ENCODE measurements at regions not wholly inside any gene's neighbourhood (a gene's known extent, or its start where the extent isn't known, plus 50 kb on each side); places are given as distances from the start of the nearest gene placed in this dataset.

- H3K9me3 ChIP-seq: no peaks in the 10 kb centered on the region
- ChIA-PET CTCF (no interaction called here), POLR2A (no interaction called here)
- peaks cover 0 to 8% of the 10 kb centered on the region in 2 donors for H3K27me3 Mint-ChIP-seq
- no peaks in the 10 kb centered on the region for H3K4me1 ChIP-seq (ENCODE audit: control insufficient read depth in 1 of 2, extremely low read depth in 1 of 2, insufficient read depth in 2 of 2, low read length in 2 of 2)
- no peaks in the 10 kb centered on the region for H3K36me3 ChIP-seq (ENCODE audit: control insufficient read depth in 2 of 2, extremely low read depth in 1 of 2, insufficient read depth in 1 of 2, low read length in 1 of 2)
- WGBS (ENCODE audit: insufficient coverage): 87% methylated on average over 6 of the region's 6 CpGs
- peaks cover 0 to 12% of the 10 kb centered on the region in 2 experiments for H3K27me3 ChIP-seq (replicated peaks in 1 of 2; ENCODE audit: control insufficient read depth in 2 of 2, extremely low read depth in 1 of 2, insufficient read depth in 2 of 2, low read length in 1 of 2)
- no peak overlapping the region for H3K27ac Mint-ChIP-seq
- H3K4me1 Mint-ChIP-seq: no peaks in the 10 kb centered on the region
- no peak overlapping the region for H3K27ac ChIP-seq (ENCODE audit: low read length)
- peaks cover 3 to 12% (median 8%) of the 10 kb centered on the region in 3 donors for H3K9me3 Mint-ChIP-seq
- ATAC-seq (replicated peaks in 1 of 4) (no peak), DNase-seq (no peak)
- no peaks in the 10 kb centered on the region for H3K36me3 Mint-ChIP-seq
- no peak overlapping the region for H3K4me3 ChIP-seq (ENCODE audit: control insufficient read depth in 1 of 2, extremely low read depth in 1 of 2, low read length in 1 of 2)
- no peak overlapping the region for H3K4me3 Mint-ChIP-seq
Observed at GRCh38 chr18:10047237-10047636, 133.4 kb downstream of the VAPA start.

GRCh38 chr18:10049747-10050146 is 135.9 kb downstream of the VAPA start:
- Mint-ChIP-seq H3K9me3 (no peaks in the 10 kb centered on the region), H3K36me3 (no peaks in the 10 kb centered on the region), H3K27me3 (peaks cover 0 to 8% of the 10 kb centered on the region in 2 donors), H3K4me1 (no peaks in the 10 kb centered on the region), H3K4me3 (no peak overlapping the region), H3K27ac (no peak overlapping the region)
- Histone ChIP-seq H3K27me3 (replicated peaks in 1 of 2; ENCODE audit: control insufficient read depth in 2 of 2, extremely low read depth in 1 of 2, insufficient read depth in 2 of 2, low read length in 1 of 2) (peaks cover 0 to 13% of the 10 kb centered on the region in 2 experiments), H3K4me3 (ENCODE audit: control insufficient read depth in 1 of 2, extremely low read depth in 1 of 2, low read length in 1 of 2) (no peak overlapping the region), H3K9me3 (no peaks in the 10 kb centered on the region), H3K36me3 (ENCODE audit: control insufficient read depth in 2 of 2, extremely low read depth in 1 of 2, insufficient read depth in 1 of 2, low read length in 1 of 2) (no peaks in the 10 kb centered on the region), H3K4me1 (ENCODE audit: control insufficient read depth in 1 of 2, extremely low read depth in 1 of 2, insufficient read depth in 2 of 2, low read length in 2 of 2) (no peaks in the 10 kb centered on the region), H3K27ac (ENCODE audit: low read length) (no peak overlapping the region)
- POLR2A ChIA-PET: no interaction called here
- CTCF ChIA-PET: no interaction called here
- no peak for DNase-seq
- WGBS (ENCODE audit: insufficient coverage): no CpG with 5 or more reads among the region's 3 CpGs
- ATAC-seq (replicated peaks in 1 of 4): no peak

- CTCF ChIA-PET: no interaction called here
Observed at GRCh38 chr18:10050956-10051355, 137.1 kb downstream of the VAPA start.

GRCh38 chr18:10051877-10052631 is 138.2 kb downstream of the VAPA start:
- no peaks in the 10 kb centered on the region for H3K9me3 ChIP-seq
- no peaks in the 10 kb centered on the region for H3K4me1 Mint-ChIP-seq
- peaks cover 0 to 8% of the 10 kb centered on the region in 2 donors for H3K27me3 Mint-ChIP-seq
- no peak overlapping the region for H3K4me3 Mint-ChIP-seq
- H3K4me3 ChIP-seq (ENCODE audit: control insufficient read depth in 1 of 2, extremely low read depth in 1 of 2, low read length in 1 of 2): no peak overlapping the region
- ATAC-seq (replicated peaks in 1 of 4) (no peak), DNase-seq (no peak)
- no peaks in the 10 kb centered on the region for H3K36me3 ChIP-seq (ENCODE audit: control insufficient read depth in 2 of 2, extremely low read depth in 1 of 2, insufficient read depth in 1 of 2, low read length in 1 of 2)
- H3K27ac Mint-ChIP-seq: no peak overlapping the region
- no peaks in the 10 kb centered on the region for H3K9me3 Mint-ChIP-seq
- H3K27me3 ChIP-seq (replicated peaks in 1 of 2; ENCODE audit: control insufficient read depth in 2 of 2, extremely low read depth in 1 of 2, insufficient read depth in 2 of 2, low read length in 1 of 2): peaks cover 0 to 8% of the 10 kb centered on the region in 2 experiments
- no peak overlapping the region for H3K27ac ChIP-seq (ENCODE audit: low read length)
- no peaks in the 10 kb centered on the region for H3K36me3 Mint-ChIP-seq
- WGBS (ENCODE audit: insufficient coverage): 50% methylated on average over 5 of the region's 8 CpGs
- CTCF ChIA-PET: interaction anchor here in 1 of 2 donors (0.7 kb wide), 1 partner anchor 364 kb away, joined by 3 read pairs; no protein-coding TSS in a partner anchor
- H3K4me1 ChIP-seq (ENCODE audit: control insufficient read depth in 1 of 2, extremely low read depth in 1 of 2, insufficient read depth in 2 of 2, low read length in 2 of 2): no peaks in the 10 kb centered on the region
- POLR2A ChIA-PET: interaction anchor here in 1 of 2 donors (0.6 kb wide), 1 partner anchor 11 kb away, joined by 21 read pairs; no protein-coding TSS in a partner anchor

More at GRCh38 chr18:10050956-10051355, 137.1 kb downstream of the VAPA start:
- POLR2A ChIA-PET: no interaction called here
- no peak for ATAC-seq (replicated peaks in 1 of 4)
- Histone ChIP-seq H3K27me3 (replicated peaks in 1 of 2; ENCODE audit: control insufficient read depth in 2 of 2, extremely low read depth in 1 of 2, insufficient read depth in 2 of 2, low read length in 1 of 2) (peaks cover 0 to 13% of the 10 kb centered on the region in 2 experiments), H3K27ac (ENCODE audit: low read length) (no peak overlapping the region), H3K36me3 (ENCODE audit: control insufficient read depth in 2 of 2, extremely low read depth in 1 of 2, insufficient read depth in 1 of 2, low read length in 1 of 2) (no peaks in the 10 kb centered on the region), H3K9me3 (no peaks in the 10 kb centered on the region), H3K4me3 (ENCODE audit: control insufficient read depth in 1 of 2, extremely low read depth in 1 of 2, low read length in 1 of 2) (no peak overlapping the region), H3K4me1 (ENCODE audit: control insufficient read depth in 1 of 2, extremely low read depth in 1 of 2, insufficient read depth in 2 of 2, low read length in 2 of 2) (no peaks in the 10 kb centered on the region)
- WGBS (ENCODE audit: insufficient coverage): 100% methylated on average over 1 of the region's 3 CpGs
- Mint-ChIP-seq H3K36me3 (no peaks in the 10 kb centered on the region), H3K4me3 (no peak overlapping the region), H3K9me3 (no peaks in the 10 kb centered on the region), H3K27ac (no peak overlapping the region), H3K27me3 (peaks cover 0 to 8% of the 10 kb centered on the region in 2 donors), H3K4me1 (no peaks in the 10 kb centered on the region)
- DNase-seq: no peak

GRCh38 chr18:10052871-10053270 is 139.1 kb downstream of the VAPA start:
- no peak overlapping the region for H3K4me3 Mint-ChIP-seq
- POLR2A ChIA-PET: interaction anchor here in 1 of 2 donors (0.6 kb wide), 1 partner anchor 10 kb away, joined by 21 read pairs; no protein-coding TSS in a partner anchor
- ATAC-seq (replicated peaks in 1 of 4) (no peak), DNase-seq (no peak)
- H3K27me3 Mint-ChIP-seq: peaks cover 0 to 8% of the 10 kb centered on the region in 2 donors
- no peak overlapping the region for H3K27ac Mint-ChIP-seq
- CTCF ChIA-PET: no interaction called here
- WGBS (ENCODE audit: insufficient coverage): no CpG with 5 or more reads among the region's 3 CpGs
- H3K9me3 Mint-ChIP-seq: no peaks in the 10 kb centered on the region
- no peaks in the 10 kb centered on the region for H3K4me1 ChIP-seq (ENCODE audit: control insufficient read depth in 1 of 2, extremely low read depth in 1 of 2, insufficient read depth in 2 of 2, low read length in 2 of 2)
- no peaks in the 10 kb centered on the region for H3K4me1 Mint-ChIP-seq
- H3K36me3 ChIP-seq (ENCODE audit: control insufficient read depth in 2 of 2, extremely low read depth in 1 of 2, insufficient read depth in 1 of 2, low read length in 1 of 2): no peaks in the 10 kb centered on the region
- H3K27me3 ChIP-seq (replicated peaks in 1 of 2; ENCODE audit: control insufficient read depth in 2 of 2, extremely low read depth in 1 of 2, insufficient read depth in 2 of 2, low read length in 1 of 2): peaks cover 0 to 8% of the 10 kb centered on the region in 2 experiments
- no peak overlapping the region for H3K27ac ChIP-seq (ENCODE audit: low read length)
- H3K9me3 ChIP-seq: no peaks in the 10 kb centered on the region
- no peak overlapping the region for H3K4me3 ChIP-seq (ENCODE audit: control insufficient read depth in 1 of 2, extremely low read depth in 1 of 2, low read length in 1 of 2)
- no peaks in the 10 kb centered on the region for H3K36me3 Mint-ChIP-seq

GRCh38 chr18:10053861-10054260 is 140.0 kb downstream of the VAPA start:
- no peaks in the 10 kb centered on the region for H3K36me3 ChIP-seq (ENCODE audit: control insufficient read depth in 2 of 2, extremely low read depth in 1 of 2, insufficient read depth in 1 of 2, low read length in 1 of 2)
- Mint-ChIP-seq H3K4me3 (no peak overlapping the region), H3K4me1 (no peaks in the 10 kb centered on the region), H3K27ac (no peak overlapping the region), H3K27me3 (peaks cover 0 to 5% of the 10 kb centered on the region in 2 donors), H3K36me3 (no peaks in the 10 kb centered on the region), H3K9me3 (no peaks in the 10 kb centered on the region)
- H3K9me3 ChIP-seq: no peaks in the 10 kb centered on the region
- ATAC-seq (replicated peaks in 1 of 4): no peak
- H3K27me3 ChIP-seq (replicated peaks in 1 of 2; ENCODE audit: control insufficient read depth in 2 of 2, extremely low read depth in 1 of 2, insufficient read depth in 2 of 2, low read length in 1 of 2): peaks cover 0 to 8% of the 10 kb centered on the region in 2 experiments
- H3K27ac ChIP-seq (ENCODE audit: low read length): no peak overlapping the region
- POLR2A ChIA-PET: no interaction called here
- WGBS (ENCODE audit: insufficient coverage): 83% methylated on average over 1 of the region's 5 CpGs
- CTCF ChIA-PET: no interaction called here
- no peak overlapping the region for H3K4me3 ChIP-seq (ENCODE audit: control insufficient read depth in 1 of 2, extremely low read depth in 1 of 2, low read length in 1 of 2)
- DNase-seq: no peak
- no peaks in the 10 kb centered on the region for H3K4me1 ChIP-seq (ENCODE audit: control insufficient read depth in 1 of 2, extremely low read depth in 1 of 2, insufficient read depth in 2 of 2, low read length in 2 of 2)

Measured in T-cell (primary cell).